ENCODE measurements at regions not wholly inside any gene's neighbourhood (a gene's known extent, or its start where the extent isn't known, plus 50 kb on each side); places are given as distances from the start of the nearest gene placed in this dataset.

DNA sequence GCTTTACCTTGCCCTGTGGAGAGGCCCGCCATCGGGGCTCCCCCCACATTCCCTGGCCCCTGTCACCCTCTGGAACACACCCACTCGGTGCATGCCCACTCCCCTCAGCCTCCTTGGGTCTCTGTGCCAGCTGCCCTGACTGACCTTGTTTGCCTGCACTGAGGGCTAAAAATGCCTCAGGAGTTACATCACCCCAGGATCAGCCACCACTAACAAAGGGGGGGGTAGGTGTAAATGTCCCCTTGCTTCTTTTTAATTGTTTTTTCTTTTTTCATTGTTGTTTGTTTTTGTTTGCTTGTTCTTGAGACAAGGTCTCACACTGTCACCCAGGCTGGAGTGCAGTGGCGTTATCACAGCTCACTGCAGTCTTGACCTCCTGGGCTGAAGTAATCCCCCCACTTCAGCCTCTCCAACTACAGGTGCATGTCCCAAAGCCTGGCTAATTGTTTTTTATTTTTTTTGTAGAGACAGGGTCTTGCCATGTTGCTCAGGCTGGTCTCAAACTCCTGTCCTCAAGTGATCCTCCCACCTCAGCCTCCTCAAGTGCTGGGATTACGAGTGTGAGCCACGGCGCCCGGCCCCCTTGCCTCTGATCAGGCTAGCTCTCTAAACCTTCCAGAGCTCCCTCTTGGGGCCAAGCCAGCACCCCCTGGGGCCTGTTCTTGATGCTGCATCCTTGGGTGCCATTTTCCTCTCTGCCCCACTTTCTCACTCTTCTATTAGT is 297.1 kb downstream of the UQCRFS1 start:
- DNase-seq: no peak
- H3K27ac ChIP-seq (replicated peaks): no peak overlapping the region
- peaks cover 9% of the 10 kb centered on the region for H3K27me3 ChIP-seq (ENCODE audit: low read depth)
- peaks cover 6% of the 10 kb centered on the region for H3K4me1 ChIP-seq
- H3K9me3 ChIP-seq (replicated peaks): no peaks in the 10 kb centered on the region
- TF ChIP-seq, protein P1, sequence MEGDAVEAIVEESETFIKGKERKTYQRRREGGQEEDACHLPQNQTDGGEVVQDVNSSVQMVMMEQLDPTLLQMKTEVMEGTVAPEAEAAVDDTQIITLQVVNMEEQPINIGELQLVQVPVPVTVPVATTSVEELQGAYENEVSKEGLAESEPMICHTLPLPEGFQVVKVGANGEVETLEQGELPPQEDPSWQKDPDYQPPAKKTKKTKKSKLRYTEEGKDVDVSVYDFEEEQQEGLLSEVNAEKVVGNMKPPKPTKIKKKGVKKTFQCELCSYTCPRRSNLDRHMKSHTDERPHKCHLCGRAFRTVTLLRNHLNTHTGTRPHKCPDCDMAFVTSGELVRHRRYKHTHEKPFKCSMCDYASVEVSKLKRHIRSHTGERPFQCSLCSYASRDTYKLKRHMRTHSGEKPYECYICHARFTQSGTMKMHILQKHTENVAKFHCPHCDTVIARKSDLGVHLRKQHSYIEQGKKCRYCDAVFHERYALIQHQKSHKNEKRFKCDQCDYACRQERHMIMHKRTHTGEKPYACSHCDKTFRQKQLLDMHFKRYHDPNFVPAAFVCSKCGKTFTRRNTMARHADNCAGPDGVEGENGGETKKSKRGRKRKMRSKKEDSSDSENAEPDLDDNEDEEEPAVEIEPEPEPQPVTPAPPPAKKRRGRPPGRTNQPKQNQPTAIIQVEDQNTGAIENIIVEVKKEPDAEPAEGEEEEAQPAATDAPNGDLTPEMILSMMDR (IDR thresholded peaks at IDR 0.05; ENCODE audit: borderline replicate concordance): no peak
- H3K4me3 ChIP-seq: no peak overlapping the region
- no peaks in the 10 kb centered on the region for H3K36me3 ChIP-seq
- intact Hi-C loops (cut with micrococcal nuclease): no loop called here

DNA sequence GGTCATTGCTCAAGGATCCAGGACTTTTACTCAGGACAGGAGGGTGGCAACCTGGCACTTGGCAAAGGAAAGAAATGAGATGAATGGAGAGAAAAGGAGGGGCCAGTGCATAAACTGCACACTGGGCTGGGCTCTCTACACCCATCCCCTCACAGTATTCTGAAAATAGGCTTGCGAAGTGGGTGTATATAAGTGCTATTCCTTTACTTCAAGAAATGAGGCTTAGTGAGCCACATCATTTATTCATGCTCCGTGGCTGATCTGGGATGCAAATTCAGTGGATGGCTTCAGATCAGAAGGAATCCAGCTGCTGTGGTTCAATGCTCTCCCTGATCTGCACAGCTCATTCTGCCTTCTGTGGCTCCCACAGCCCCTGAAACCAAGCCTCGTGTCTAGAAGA is 297.7 kb downstream of the UQCRFS1 start:
- Histone ChIP-seq H3K9me3 (replicated peaks) (no peaks in the 10 kb centered on the region), H3K27me3 (ENCODE audit: low read depth) (peaks cover 9% of the 10 kb centered on the region), H3K27ac (replicated peaks) (no peak overlapping the region), H3K4me3 (no peak overlapping the region), H3K36me3 (no peaks in the 10 kb centered on the region), H3K4me1 (peaks cover 6% of the 10 kb centered on the region)
- intact Hi-C loops (cut with micrococcal nuclease): no loop called here
- TF ChIP-seq, protein P1 (IDR thresholded peaks at IDR 0.05; ENCODE audit: borderline replicate concordance): no peak
- no peak for DNase-seq

DNA sequence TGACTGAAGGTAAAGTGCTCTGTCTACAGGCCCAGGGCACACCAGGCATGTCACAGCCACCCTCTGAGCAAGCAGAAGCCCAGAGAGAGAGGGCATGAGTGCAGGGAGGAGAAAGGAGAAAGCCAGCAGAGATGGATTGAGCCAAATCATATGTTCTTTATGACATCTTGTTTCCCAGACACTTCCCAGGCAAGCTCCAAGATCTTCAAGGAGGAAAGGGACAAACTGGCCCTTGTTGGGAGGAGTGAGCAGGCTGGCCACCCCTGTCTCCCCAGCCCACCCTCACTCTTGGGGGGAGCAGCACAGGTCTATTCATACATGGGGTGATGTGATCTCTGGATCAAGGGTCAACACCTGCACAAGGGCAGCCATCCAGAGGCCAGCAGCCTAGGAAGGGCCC is 298.8 kb downstream of the UQCRFS1 start:
- H3K9me3 ChIP-seq (replicated peaks): no peaks in the 10 kb centered on the region
- H3K27ac ChIP-seq (replicated peaks): no peak overlapping the region
- H3K4me3 ChIP-seq: no peak overlapping the region
- H3K4me1 ChIP-seq: peaks cover 14% of the 10 kb centered on the region
- intact Hi-C loops (cut with micrococcal nuclease): no loop called here
- TF ChIP-seq, protein P1 (IDR thresholded peaks at IDR 0.05; ENCODE audit: borderline replicate concordance): no peak
- no peak for DNase-seq
- peaks cover 9% of the 10 kb centered on the region for H3K27me3 ChIP-seq (ENCODE audit: low read depth)
- H3K36me3 ChIP-seq: no peaks in the 10 kb centered on the region

DNA sequence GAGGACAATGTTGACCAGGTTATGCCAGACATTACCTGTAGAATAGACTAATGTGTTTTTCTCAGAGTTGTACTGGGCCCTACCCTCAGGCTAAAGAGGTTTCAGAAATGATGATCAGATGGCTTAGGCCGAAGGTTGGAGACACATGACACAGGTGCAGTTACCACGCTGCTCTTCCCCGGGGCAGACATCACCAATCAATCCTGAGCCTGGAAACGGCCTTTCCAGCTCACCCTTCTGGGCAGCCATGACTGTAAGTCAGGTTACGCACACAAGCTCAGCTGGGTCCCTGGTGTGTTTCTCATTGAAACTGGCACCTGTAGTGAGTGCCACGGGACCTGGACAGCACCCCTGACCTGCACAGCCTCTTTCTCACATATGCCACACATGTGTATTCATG is 299.3 kb downstream of the UQCRFS1 start:
- Histone ChIP-seq H3K4me1 (peaks cover 14% of the 10 kb centered on the region), H3K9me3 (replicated peaks) (no peaks in the 10 kb centered on the region), H3K36me3 (no peaks in the 10 kb centered on the region), H3K4me3 (no peak overlapping the region), H3K27ac (replicated peaks) (no peak overlapping the region), H3K27me3 (ENCODE audit: low read depth) (peaks cover 9% of the 10 kb centered on the region)
- TF ChIP-seq, protein P1 (IDR thresholded peaks at IDR 0.05; ENCODE audit: borderline replicate concordance): no peak
- no peak for DNase-seq
- intact Hi-C loops (cut with micrococcal nuclease): no loop called here

DNA sequence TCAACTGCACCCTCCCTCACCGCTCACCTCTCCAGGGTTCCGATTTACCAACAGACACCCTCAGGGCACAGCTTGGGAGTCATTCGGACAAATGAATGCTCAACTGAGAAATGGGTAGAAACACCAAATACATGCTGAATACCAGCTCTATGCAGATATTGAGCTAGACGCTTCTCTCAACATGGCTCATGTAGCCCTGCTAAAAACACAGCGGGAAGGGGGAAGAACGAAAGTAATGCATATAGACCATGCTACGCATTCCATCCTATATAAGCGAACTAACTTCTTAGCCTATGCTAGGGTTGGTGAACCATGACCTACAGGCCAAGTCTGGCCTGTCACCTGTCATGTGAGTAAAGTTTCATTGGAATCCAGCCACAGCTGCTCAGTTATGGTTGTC is 304.0 kb downstream of the UQCRFS1 start:
- TF ChIP-seq, protein P1 (IDR thresholded peaks at IDR 0.05; ENCODE audit: borderline replicate concordance): no peak
- Histone ChIP-seq H3K27me3 (ENCODE audit: low read depth) (peaks cover 9% of the 10 kb centered on the region), H3K27ac (replicated peaks) (no peak overlapping the region), H3K36me3 (no peaks in the 10 kb centered on the region), H3K9me3 (replicated peaks) (no peaks in the 10 kb centered on the region), H3K4me1 (peaks cover 9% of the 10 kb centered on the region), H3K4me3 (no peak overlapping the region)
- no peak for DNase-seq
- intact Hi-C loops (cut with micrococcal nuclease): no loop called here

All from left ventricle myocardium inferior (tissue), 1 donor.